RPMI8226 (cell line): ENCODE measurements at regions not wholly inside any gene's neighbourhood (a gene's known extent, or its start where the extent isn't known, plus 50 kb on each side); places are given as distances from the start of the nearest gene placed in this dataset.

Experiments
- DNase-seq: peaks from one replicate; pipeline ENCODE4 v3.0.0-alpha.2; 2015

DNA sequence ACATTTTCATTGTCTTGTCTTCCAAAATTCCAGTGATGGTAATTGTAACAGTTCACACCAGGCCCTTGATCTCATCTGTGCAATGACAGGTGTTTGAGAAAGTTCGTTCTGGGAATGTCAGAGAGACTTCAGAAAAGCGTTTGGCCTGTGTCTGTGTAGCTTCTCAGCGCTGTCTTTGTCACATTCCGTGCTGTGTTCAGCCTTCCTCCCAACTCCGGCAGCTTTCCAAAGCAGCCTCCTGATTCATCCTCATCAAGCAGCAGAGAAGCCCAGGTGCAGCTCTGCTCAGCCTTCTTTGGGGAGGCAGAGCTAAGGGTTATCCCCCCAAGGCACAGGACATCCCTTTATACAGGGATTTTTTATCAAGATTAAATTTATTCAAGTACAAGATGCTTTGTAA lies 494.0 kb upstream of the SUCLG2 start:
- DNase-seq = no peak

DNA sequence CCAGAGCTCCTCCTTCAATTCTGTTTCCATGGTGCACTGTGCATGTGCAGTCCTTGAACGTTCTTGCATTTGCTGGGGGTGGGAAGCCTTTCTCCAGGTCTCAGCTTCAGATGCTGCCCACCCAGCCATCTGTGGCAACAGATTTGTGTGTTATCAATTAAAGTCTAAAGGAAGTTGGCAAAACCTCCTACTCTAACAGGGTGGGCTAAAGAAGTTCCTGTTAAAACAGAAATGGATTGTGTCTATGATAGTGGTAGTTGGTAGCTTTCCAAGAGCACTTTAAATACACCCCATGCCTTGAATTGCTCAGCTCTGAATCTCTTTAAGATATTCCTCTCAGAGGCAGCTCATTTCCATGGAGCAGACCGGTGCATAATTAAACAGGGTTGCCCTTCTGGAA lies 488.0 kb upstream of the SUCLG2 start:
- no peak for DNase-seq

DNA sequence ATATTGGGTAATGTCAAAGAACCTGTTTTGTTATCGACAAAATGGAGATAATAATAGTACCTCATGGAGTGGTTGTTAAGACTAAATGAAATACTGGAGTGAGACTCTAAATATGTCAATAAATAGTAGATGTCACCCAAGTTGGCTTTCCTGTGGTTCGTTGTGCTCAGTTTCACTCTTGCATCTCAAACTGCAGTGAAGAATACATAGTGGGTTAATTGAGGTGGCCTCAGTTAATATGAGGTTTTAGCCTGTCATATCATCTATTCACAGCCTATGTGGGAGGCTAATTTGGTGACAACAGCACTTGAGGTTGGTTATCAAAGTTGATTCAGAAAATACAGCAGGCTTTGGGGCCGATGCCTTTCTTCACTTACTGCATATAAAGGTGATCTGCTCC lies 485.5 kb upstream of the SUCLG2 start:
- DNase-seq = no peak

DNA sequence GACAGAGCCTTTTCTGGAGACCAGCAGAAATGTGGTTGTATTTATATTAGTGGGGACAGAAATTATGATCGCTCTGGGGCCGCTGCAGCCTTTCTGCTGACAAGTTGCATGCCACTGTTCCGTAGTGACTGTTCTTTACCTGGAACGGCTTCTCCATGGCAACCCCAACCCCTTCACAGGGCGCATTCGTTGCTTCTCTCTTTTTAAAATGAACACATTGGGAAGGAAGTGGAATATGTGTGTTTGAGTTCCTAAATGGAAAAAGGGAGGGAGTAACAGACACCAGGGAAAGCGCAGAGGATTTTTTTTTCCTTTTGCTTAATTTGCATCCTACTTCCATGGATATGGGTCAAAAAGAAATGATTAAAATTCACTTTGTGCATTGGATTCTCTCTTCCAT lies 482.0 kb upstream of the SUCLG2 start:
- DNase-seq = no peak

DNA sequence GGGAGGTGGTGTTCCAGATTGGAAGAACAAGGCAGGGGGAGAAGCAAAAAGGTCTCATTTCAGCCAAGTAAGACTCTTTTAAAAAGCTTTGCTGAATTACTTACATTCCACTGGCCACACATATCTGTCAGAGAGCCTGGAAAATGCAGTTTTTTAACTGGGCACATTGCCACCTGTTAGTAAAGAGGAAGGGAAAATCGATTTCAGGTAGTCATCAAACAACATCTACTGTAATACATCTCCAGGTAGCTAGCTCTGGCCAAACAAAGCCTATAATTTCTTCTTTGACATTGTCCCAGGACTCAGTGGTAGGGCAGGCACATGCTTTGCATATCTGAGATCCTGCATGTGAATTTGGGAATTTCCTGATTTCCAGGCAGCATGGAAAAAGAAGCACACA lies 480.7 kb upstream of the SUCLG2 start:
- DNase-seq = no peak

DNA sequence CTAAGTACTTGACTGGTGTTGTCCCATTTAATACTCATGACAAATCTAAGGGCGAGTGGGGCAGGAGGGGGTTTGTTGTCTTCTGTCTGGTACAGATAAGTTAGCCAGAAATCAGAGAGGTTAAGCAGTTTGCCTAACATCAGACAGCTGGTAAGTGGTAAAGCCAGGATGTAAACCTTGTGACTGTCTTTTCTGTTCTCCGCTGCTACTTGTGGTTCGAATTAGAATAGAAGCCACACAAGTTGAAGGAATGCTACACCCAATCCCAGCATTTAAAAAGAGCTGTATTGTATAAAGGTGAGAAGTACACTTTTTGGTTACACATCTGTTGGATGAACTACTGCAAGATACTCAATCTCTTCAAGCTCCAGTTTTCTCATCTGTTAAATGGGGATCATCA lies 474.7 kb upstream of the SUCLG2 start:
- DNase-seq = no peak

DNA sequence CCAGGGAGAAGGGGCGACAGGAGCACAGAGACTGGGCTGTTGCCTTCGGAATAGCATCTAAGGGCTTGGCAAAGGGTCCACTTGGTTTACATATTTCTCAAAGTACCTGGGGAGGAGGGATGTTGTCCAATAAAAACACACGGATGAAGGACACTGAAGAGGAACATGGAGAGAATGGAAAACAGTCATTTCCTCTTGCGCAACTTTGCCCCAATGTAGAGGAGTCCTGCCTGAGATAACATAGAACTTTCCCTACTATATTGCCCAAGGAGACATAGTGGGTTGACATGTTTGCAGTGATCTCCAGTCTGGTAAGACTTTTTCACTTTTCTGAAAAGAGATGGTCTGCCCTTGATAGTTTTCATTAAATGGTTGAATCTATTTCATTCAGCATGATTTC lies 468.8 kb upstream of the SUCLG2 start:
- no peak for DNase-seq

DNA sequence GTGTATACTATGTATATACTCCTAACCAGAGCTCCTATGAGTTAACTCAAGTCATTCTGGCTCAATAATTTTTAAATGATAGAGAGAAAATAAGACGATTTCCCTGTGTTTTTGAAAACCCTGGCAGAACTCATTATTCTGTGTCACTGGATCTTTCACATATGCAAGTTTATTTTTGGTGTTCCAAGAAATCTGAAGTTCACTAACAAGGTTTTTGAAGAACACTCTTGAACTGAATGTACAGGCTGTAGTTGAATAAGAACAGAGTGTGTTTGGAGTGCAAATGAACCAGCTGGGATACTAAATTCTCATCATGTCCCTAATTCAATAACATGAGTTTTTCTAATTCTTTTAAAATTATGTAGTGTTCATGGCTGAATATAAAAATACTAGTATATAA lies 466.9 kb upstream of the SUCLG2 start:
- no peak for DNase-seq

DNA sequence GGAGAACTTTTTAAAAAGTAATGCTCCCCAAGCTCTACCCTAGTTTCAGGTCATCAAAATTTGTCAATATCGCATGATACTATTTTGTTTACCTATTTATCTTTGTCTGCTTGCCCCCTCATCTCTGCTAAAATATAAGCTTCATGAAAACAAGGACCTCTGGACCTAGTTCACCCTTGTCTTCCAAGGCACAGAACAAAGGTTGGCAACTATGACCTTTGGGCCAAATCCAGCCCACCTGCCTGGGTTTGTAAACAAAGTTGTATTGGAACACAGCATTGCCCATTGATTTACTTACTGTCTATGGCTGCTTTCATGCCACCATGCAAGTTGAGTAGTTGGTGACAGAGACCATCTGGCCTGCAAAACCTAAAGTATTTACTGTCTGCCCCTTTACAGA lies 462.2 kb upstream of the SUCLG2 start:
- no peak for DNase-seq

DNA sequence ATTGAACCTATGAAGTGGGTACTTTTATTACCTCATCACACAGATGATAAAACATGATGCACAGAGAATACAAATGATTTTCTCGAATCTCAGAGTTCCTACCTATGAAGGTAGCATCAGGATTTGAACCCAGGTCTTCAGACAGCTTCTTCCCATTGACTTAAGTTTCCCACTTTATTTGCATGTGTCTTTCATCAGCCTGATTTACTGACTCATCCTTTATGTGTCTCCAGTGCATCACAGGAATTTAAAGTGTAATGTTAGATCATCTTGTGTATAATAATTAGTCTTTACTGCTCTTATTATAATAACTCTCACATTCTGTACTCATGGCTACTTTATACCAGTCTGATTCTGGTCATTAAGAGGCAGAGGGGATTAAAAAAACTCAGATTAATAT lies 449.4 kb upstream of the SUCLG2 start:
- DNase-seq = no peak

DNA sequence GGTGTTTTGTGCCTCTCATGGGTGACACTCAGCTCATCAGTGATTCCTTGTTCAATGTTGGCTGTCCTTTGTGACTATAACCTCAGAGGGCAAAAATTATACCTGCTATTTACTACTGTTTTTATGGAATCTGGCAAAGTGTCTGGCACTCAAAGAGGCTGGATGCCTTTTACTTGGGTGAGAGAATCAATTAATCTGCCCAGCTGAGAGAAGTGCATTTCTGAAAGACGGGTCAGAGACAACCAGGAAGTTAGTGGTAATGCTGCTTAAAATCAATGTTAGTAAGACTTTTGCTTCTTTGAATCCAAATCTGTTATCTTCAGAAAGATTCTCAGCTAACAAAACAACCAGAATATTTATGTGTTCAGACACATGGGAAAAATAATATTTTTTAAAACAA lies 436.2 kb upstream of the SUCLG2 start:
- no peak for DNase-seq

DNA sequence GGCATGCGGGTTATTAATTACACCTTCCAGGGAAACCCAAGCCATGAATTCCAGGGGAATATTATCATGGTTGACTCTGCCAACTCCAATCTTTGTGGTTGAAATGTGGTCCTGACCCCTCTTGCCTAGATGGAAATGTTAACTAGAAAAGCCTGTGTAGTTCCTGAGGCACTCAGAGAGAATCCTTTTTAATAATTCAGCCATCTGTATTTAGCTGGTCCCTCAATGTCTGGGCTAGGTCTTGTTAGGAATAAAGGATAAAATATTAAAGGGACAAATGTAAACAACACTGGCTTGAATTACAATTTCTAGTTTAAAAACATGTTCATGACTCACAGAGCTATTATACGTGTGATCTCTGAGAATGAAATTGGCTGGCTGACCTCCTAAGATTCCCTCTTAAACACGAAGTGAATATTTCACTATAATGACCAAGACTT lies 435.2 kb upstream of the SUCLG2 start:
- no peak for DNase-seq

DNA sequence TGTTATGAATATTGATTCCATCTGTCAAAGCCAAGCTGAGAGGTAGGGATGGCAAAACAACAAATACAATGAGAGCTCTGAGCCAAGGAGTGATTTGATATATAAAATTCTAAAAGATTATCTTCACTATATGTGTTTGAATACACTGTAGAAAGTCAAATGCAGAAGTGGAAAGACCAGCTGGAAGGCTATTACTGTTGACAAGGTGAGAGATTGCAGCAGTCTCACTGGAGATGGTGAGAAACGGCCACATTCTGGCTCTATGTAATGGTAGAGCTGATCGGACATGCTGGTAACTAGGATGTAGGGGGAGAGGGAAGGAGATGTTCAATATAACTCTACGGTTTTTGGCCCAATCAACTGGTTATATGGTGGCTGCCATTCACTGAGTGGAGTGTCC lies 434.2 kb upstream of the SUCLG2 start:
- no peak for DNase-seq

DNA sequence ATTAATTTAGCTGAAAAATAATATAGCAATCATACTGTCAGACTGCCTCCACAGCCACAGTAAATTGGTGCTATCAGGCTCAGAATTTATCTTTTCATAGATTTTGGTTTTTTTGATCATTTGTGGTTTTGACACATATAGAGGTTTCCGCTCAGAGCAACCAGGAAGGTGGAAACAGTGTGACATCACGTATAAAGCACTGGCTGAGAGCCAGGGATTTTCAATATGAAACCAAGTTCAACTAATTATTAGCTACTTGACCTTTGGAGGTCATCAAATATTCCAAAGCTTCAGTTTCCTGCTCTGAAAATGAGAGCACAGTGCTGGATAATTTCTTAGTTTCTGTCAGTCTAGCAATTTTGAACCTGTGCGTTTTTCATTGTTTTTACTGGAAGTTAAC lies 433.8 kb upstream of the SUCLG2 start:
- DNase-seq = no peak

DNA sequence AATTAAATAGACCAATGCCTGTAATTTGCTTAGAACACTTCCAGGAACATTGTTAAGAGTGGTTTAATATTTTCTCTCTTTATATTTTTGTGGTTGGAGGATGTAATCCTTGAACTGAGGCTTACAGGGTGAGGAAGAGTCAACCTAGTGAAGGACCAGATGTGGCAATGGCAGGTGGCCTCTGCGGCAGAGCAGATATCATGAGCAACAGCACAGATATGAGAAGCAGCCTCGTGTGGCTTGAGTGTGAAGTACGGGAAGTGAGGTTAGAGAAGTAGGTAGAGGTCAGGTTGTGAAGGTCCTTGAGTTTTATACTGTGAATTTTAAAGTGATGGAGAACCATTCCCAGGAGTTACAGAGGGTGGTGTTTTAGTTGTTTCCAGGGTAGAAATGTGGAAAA lies 417.6 kb upstream of the SUCLG2 start:
- no peak for DNase-seq

DNA sequence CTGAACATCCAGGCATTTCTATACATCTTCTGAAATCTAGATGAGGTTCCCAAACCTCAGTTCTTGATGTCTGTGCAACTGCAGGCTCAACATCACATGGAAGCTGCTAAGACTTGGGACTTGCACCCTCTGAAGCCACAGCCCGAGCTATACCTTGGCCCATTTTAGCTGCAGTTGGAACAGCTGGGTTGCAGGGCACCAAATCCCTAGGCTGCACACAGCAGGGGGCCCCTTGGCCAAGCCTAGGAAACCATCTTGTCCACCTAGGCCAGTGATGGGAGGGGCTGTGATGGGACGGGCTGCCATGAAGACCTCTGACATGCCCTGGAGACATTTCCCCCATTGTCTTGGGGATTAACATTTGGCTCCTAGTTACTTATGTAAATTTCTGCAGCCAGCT lies 415.8 kb upstream of the SUCLG2 start:
- no peak for DNase-seq

DNA sequence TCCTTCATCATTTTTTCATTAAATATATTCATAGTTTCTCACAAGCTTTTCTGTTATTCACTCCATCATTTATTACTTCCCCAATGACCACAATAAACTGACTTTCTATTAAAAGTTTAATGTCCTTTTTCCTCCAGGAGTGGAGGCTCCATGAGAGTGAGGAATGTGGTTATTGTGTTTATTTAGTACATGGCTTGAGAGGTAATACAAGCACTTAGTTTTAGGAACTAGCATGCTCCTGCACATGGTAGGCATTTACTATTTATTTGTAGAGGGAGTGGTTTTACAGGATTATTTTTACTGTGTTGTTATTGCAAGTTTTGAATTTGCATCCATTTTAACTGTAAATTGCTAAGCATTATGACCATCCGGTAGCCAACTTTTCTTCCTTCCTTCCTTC lies 412.9 kb upstream of the SUCLG2 start:
- no peak for DNase-seq

DNA sequence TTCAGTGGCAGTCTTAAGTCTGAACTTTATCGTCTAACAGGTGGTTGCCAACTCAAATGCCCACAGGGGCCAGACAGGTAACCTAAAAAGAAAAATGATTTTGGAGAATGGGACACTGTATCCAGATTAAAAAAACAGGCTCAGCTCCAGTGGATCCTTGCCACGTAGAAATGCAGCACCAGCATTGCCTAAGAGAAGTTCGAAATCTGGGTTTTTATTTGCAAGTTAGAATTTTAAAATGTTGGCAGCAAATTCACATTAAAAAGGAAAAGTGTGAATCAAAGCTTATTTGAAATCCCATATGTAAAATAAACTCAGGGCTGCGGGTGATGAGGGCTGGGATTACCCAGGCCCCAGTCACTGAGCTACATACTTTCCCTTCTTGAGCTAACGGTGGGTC lies 408.5 kb upstream of the SUCLG2 start:
- DNase-seq = no peak

DNA sequence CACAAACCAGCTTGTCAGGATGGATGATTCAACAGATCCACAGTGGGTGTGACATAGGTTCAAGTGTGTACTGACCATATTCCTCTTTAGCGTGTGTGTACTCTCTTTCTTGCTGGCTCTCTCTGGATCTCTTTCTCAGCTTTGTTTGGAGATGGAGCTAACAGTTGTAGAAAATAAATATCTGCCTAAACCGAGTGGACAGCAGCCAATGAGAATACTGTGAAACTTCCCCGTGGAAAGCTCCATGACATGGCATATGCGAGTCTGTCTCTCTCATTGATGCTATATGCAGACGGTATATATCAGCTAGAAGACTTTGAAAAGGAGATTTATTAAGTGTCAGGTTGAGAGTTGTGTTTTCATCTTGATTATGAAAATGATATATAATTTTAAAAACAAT lies 406.5 kb upstream of the SUCLG2 start:
- DNase-seq = no peak

DNA sequence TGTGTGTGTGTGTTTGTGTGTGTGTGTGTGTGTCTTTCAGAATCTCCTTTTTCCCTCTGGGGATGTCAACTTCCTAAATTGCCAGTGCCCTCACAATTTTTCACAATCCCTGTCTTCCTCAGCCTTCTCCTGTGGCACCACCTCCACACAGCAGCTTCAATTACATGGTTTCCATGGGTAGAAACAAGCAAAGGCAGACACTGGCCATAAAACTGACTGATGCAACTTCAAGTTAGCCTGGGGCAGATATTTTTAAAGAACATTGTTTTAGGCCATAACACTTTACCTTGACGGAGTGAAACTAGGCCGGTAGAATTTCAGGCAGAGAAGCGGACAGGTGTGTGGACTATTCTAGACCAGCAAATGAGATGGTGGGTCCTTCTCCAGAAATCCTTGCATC lies 405.8 kb upstream of the SUCLG2 start:
- no peak for DNase-seq

DNA sequence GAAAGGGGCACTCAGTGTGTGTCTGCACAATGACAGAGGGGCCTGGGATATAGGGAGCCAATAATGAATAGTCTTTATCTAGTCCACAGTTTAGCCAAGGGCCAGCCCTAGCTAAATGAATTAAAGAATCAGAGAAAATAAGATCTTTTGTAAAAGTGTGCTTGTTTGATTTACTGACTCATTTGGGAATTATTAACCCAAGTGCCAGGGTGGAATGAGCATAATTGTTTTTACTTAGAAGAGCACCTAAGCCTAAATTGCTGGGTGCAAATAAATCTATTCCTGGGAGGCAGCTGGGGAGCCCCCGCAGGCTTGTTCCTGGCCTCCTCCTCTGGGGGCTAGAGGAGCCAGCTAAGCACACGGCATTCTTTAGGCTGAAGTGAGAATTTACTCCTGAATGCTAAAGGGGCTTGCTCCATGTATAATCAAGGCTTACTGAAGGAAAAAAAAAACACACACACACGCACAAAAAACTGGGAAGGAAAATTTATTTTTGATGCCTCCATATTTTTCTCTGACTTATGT lies 405.3 kb upstream of the SUCLG2 start:
- no peak for DNase-seq

DNA sequence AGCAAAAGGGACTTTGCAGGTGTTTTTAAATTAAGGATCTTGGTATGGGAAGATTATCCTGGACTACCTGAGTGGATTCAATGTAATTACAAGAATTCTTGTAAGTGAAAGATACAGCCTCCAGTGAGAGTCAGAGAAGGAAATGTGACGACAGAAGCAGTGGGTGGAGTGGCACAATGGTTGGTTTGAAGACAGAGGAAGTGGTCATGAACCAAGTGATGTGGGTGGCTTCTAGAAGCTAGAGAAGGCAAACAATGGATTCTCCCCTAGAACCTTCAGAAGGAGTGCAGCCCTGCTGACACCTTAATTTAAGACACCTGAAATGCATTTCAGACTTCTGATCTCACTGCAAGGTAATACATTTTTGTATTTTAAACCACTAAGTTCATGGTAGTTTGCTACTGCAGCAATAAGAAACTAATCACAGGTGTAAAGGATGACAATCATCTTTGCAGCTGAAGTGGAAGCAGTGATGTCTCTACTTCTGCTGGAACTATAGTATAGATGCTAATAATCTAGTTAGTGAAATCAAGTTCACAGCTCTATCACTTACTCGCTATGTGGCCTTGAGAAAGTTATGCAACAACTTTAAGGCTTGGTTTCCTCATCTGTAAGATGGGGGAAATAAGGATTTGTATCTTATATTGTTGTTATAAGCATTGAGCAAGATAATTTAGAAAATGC lies 403.4 kb upstream of the SUCLG2 start:
- no peak for DNase-seq

DNA sequence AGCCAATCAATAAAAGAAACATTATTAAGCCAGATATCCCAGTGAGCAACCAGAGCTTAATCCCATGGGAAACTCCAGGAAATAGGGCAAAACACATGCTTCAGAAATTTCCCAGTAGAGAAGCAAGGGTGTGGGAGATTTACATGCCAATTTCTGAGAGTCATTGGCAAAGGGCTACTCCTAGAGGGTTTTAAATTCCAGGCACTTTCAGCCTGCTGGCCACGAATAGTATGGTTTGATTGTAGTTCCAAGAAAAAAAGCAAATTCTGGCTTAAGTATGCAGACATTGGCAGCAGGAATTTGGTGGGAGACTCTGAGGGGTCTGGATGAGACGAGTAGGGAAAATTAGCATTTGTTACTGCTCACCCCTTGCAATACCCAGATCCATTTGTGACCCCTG lies 402.1 kb upstream of the SUCLG2 start:
- DNase-seq = no peak

DNA sequence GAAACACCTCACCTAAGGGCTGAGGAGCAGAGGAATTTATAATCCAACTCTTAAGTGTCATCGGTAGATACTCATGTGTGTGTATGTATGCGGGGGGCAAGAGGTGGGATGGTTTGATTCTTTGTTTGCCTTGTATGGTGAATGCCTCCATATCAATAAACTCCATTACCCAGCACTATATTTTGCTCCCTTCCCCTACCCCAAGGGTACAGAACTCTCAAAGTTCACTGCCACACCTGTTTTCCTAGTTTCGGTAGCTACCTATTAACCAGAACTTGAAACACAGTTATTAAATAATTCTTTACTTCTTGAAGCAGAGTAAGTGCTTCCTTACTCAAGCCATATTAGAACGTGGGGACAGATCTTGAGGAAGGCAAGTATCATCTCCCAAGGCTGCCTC lies 400.8 kb upstream of the SUCLG2 start:
- no peak for DNase-seq

DNA sequence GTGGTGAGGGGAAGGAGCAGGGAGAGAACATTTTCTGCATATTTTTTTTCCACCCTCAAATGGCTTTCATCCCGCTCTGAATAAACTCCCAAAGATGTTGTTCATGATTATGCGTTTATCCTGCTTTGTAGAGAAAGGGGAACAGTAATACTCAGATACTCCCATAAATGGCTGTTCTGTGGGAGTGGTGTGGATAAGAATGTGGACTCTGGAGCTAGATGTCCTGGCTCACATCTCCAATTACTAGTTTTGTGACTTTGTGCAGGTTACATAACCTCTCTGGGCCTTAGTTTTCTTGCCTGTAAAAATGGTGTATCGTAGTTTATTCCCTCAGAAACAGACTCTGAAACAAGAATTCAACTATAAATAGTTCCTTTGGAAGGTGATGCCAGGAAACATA lies 395.4 kb upstream of the SUCLG2 start:
- no peak for DNase-seq

DNA sequence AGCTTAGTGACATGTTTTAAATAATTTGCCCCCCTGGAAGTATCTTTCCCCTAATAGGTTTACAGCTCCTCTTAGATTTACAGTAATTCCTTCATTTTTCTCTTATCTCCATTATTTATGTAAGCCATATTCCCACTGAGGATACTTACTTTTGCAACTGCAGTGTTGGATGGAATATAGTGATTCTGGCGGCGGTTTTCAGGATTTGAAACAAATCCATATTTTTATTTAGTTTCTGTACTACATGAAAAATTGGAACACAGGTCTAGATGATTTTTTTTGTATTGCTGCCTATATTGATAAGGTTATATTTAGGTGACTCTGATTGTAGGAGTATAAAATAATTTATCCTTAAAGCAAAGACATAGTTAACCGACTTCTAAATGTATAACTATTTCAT lies 391.6 kb upstream of the SUCLG2 start:
- DNase-seq = no peak
